ENCODE measurements at regions not wholly inside any gene's neighbourhood (a gene's known extent, or its start where the extent isn't known, plus 50 kb on each side); places are given as distances from the start of the nearest gene placed in this dataset.
"Not testable (repeated sequence)": the region's sequence is repeated elsewhere in the genome, so short reads cannot be mapped to it uniquely, and the experiment has no call there.

DNA sequence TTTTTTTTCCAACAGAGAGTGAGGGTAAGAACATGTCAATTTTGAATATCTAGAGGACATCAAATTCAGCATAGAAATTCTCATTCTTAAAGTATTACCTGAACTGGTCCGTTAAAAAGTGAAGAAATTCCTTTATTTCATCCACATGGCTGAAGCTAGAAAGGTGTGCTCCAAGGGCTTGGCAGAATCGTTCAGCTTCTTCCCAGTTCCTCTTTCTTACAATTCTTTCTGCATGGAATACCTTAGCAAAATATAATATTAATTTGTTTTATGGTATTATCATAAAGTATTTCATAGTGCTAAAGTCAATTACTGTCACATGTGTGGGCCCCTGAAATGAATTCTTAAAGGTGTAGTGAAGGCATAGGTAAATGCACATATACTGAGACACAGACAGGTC lies 74.3 kb upstream of the CD302 start:
- ChIA-PET POLR2A (interaction anchor here (0.7 kb wide), 1 partner anchor 15 kb away, joined by 3 read pairs; no protein-coding TSS in a partner anchor), CTCF (no interaction called here)
- Mint-ChIP-seq H3K4me1 (peaks cover 5% of the 10 kb centered on the region; the same call in 1 of the 2 replicates), H3K27me3 (ENCODE audit: low read depth) (no peaks in the 10 kb centered on the region), H3K9me3 (no peaks in the 10 kb centered on the region), H3K4me3 (no peak overlapping the region), H3K36me3 (no peaks in the 10 kb centered on the region), H3K27ac (no peak overlapping the region)
- ATAC-seq = no peak
- TF ChIP-seq, protein P1, sequence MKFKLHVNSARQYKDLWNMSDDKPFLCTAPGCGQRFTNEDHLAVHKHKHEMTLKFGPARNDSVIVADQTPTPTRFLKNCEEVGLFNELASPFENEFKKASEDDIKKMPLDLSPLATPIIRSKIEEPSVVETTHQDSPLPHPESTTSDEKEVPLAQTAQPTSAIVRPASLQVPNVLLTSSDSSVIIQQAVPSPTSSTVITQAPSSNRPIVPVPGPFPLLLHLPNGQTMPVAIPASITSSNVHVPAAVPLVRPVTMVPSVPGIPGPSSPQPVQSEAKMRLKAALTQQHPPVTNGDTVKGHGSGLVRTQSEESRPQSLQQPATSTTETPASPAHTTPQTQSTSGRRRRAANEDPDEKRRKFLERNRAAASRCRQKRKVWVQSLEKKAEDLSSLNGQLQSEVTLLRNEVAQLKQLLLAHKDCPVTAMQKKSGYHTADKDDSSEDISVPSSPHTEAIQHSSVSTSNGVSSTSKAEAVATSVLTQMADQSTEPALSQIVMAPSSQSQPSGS (CRISPR knock-in tag; IDR thresholded peaks at IDR 0.05; ENCODE audit: borderline replicate concordance, low read depth) = no peak
- TF ChIP-seq OVOL2 (CRISPR knock-in tag; IDR thresholded peaks at IDR 0.05; ENCODE audit: borderline replicate concordance) = no peak
- no peak for TF ChIP-seq ESRRA (CRISPR knock-in tag; IDR thresholded peaks at IDR 0.05; ENCODE audit: borderline replicate concordance)
- TF ChIP-seq TP53 (CRISPR knock-in tag; IDR thresholded peaks at IDR 0.05) = no peak
- TF ChIP-seq ZNF423 (CRISPR knock-in tag; IDR thresholded peaks at IDR 0.05) = no peak
- no peak for TF ChIP-seq RORB (CRISPR knock-in tag; IDR thresholded peaks at IDR 0.05)
- TF ChIP-seq, protein P2, sequence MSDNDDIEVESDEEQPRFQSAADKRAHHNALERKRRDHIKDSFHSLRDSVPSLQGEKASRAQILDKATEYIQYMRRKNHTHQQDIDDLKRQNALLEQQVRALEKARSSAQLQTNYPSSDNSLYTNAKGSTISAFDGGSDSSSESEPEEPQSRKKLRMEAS (CRISPR knock-in tag; IDR thresholded peaks at IDR 0.05) = no peak
- TF ChIP-seq, protein P3, sequence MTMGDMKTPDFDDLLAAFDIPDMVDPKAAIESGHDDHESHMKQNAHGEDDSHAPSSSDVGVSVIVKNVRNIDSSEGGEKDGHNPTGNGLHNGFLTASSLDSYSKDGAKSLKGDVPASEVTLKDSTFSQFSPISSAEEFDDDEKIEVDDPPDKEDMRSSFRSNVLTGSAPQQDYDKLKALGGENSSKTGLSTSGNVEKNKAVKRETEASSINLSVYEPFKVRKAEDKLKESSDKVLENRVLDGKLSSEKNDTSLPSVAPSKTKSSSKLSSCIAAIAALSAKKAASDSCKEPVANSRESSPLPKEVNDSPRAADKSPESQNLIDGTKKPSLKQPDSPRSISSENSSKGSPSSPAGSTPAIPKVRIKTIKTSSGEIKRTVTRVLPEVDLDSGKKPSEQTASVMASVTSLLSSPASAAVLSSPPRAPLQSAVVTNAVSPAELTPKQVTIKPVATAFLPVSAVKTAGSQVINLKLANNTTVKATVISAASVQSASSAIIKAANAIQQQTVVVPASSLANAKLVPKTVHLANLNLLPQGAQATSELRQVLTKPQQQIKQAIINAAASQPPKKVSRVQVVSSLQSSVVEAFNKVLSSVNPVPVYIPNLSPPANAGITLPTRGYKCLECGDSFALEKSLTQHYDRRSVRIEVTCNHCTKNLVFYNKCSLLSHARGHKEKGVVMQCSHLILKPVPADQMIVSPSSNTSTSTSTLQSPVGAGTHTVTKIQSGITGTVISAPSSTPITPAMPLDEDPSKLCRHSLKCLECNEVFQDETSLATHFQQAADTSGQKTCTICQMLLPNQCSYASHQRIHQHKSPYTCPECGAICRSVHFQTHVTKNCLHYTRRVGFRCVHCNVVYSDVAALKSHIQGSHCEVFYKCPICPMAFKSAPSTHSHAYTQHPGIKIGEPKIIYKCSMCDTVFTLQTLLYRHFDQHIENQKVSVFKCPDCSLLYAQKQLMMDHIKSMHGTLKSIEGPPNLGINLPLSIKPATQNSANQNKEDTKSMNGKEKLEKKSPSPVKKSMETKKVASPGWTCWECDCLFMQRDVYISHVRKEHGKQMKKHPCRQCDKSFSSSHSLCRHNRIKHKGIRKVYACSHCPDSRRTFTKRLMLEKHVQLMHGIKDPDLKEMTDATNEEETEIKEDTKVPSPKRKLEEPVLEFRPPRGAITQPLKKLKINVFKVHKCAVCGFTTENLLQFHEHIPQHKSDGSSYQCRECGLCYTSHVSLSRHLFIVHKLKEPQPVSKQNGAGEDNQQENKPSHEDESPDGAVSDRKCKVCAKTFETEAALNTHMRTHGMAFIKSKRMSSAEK (CRISPR knock-in tag; IDR thresholded peaks at IDR 0.05; ENCODE audit: borderline replicate concordance) = no peak
- TF ChIP-seq, protein P4, sequence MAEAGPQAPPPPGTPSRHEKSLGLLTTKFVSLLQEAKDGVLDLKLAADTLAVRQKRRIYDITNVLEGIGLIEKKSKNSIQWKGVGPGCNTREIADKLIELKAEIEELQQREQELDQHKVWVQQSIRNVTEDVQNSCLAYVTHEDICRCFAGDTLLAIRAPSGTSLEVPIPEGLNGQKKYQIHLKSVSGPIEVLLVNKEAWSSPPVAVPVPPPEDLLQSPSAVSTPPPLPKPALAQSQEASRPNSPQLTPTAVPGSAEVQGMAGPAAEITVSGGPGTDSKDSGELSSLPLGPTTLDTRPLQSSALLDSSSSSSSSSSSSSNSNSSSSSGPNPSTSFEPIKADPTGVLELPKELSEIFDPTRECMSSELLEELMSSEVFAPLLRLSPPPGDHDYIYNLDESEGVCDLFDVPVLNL (CRISPR knock-in tag; IDR thresholded peaks at IDR 0.05; ENCODE audit: borderline replicate concordance, low read depth) = no peak
- TF ChIP-seq NR2C2 (CRISPR knock-in tag; IDR thresholded peaks at IDR 0.05) = no peak
- TF ChIP-seq, protein P5, sequence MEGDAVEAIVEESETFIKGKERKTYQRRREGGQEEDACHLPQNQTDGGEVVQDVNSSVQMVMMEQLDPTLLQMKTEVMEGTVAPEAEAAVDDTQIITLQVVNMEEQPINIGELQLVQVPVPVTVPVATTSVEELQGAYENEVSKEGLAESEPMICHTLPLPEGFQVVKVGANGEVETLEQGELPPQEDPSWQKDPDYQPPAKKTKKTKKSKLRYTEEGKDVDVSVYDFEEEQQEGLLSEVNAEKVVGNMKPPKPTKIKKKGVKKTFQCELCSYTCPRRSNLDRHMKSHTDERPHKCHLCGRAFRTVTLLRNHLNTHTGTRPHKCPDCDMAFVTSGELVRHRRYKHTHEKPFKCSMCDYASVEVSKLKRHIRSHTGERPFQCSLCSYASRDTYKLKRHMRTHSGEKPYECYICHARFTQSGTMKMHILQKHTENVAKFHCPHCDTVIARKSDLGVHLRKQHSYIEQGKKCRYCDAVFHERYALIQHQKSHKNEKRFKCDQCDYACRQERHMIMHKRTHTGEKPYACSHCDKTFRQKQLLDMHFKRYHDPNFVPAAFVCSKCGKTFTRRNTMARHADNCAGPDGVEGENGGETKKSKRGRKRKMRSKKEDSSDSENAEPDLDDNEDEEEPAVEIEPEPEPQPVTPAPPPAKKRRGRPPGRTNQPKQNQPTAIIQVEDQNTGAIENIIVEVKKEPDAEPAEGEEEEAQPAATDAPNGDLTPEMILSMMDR (IDR thresholded peaks at IDR 0.05) = no peak
- TF ChIP-seq, protein P6, sequence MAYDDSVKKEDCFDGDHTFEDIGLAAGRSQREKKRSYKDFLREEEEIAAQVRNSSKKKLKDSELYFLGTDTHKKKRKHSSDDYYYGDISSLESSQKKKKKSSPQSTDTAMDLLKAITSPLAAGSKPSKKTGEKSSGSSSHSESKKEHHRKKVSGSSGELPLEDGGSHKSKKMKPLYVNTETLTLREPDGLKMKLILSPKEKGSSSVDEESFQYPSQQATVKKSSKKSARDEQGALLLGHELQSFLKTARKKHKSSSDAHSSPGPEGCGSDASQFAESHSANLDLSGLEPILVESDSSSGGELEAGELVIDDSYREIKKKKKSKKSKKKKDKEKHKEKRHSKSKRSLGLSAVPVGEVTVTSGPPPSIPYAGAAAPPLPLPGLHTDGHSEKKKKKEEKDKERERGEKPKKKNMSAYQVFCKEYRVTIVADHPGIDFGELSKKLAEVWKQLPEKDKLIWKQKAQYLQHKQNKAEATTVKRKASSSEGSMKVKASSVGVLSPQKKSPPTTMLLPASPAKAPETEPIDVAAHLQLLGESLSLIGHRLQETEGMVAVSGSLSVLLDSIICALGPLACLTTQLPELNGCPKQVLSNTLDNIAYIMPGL (CRISPR knock-in tag; IDR thresholded peaks at IDR 0.05) = no peak
- no peak for DNase-seq (ENCODE audit: low spot score)

DNA sequence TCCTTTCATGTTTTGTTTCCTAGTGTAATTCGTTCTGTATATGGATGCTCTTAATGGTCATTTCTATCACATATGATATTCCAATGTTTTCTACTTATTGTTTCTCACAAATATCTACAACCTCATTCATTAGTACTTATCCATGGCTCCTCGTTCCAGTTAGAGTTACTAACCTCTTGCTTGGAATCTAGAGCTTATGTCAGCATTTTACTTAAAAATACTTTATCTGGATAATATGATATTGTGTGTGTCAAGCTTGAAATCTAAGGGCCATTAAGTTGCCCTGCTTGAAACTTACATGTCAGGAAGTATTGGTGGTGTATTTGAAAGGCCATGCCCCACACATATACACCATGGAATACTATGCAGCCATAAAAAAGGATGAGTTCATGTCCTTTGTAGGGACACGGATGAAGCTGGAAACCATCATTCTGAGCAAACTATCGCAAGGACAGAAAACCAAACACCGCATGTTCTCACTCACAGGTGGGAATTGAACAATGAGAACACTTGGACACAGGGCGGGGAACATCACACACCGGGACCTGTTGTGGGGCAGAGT lies 70.7 kb upstream of the CD302 start:
- H3K4me1 Mint-ChIP-seq; POLR2A ChIA-PET; H3K27ac Mint-ChIP-seq; H3K27me3 Mint-ChIP-seq (ENCODE audit: low read depth); ATAC-seq; H3K9me3 Mint-ChIP-seq; DNase-seq (ENCODE audit: low spot score); H3K36me3 Mint-ChIP-seq; CTCF ChIA-PET; H3K4me3 Mint-ChIP-seq: not testable (repeated sequence)
